ENCODE measurements at regions not wholly inside any gene's neighbourhood (a gene's known extent, or its start where the extent isn't known, plus 50 kb on each side); places are given as distances from the start of the nearest gene placed in this dataset.

DNA sequence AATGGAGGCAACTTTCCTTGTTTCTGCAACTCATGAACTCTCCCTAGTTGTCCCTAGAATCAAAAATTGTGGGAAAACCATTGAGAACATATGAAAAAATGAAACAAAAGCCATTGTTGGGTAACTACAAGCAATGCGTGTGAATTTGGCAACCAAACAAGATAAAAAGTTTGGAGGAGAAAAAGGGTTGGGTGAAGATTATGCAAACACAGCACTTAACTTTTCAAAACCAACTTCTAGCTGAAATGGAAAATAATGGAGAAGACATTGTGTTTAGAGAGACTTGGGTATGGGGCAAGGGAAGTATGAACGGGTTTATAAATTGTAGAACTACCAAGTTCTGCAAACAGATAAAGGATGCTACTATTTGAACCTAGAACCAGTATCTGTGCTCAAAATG is 89.0 kb upstream of the SVIL start:
- no peak for FAIRE-seq
- POLR2A ChIA-PET = no interaction called here
- CTCF ChIA-PET (ENCODE audit: low intra/inter-chr PET ratio, low total read pairs) = no interaction called here

DNA sequence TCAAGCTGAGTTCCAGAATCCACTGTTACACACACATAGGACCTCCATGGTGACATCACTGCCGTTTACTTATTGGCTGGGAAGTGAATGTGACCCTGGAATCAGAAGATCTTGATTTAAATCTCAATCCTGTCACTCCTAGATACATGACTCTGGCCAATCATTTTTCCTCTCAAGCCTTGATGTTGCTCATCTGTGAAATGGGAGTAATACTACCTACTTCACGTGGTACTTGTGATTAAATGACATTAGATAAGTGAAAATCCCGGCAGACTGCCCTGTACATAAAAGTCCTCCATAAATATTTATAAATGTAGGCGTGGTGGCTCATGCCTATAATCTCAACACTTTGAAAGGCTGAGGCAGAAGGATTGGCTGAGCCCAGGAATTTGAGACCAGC is 88.0 kb upstream of the SVIL start:
- Histone ChIP-seq H3K27ac (ENCODE audit: extremely low read length, insufficient read depth, low read length) (no peak overlapping the region), H4K20me1 (ENCODE audit: insufficient read depth, low read length) (no peaks in the 10 kb centered on the region), H3K79me2 (ENCODE audit: insufficient read depth, low read length) (peaks cover 10% of the 10 kb centered on the region), H3K27me3 (ENCODE audit: control insufficient read depth in 1 of 2, insufficient read depth in 2 of 2, low read length in 2 of 2) (no peaks in the 10 kb centered on the region), H3K4me3 (replicated peaks in 1 of 3; ENCODE audit: insufficient read depth in 1 of 3, low read depth in 2 of 3, low read length in 3 of 3) (no peak overlapping the region), H3K36me3 (replicated peaks in 1 of 2; ENCODE audit: control insufficient read depth in 1 of 2, insufficient read depth in 2 of 2, low read length in 2 of 2) (no peaks in the 10 kb centered on the region), H3K9me3 (ENCODE audit: low read length) (peaks cover 19% of the 10 kb centered on the region), H3K9ac (ENCODE audit: insufficient read depth, low read depth, low read length) (no peak overlapping the region), H2AFZ (ENCODE audit: low read length) (no peak overlapping the region), H3K4me1 (ENCODE audit: insufficient read depth, low read length) (peaks cover 9% of the 10 kb centered on the region), H3K4me2 (ENCODE audit: low read depth, low read length) (no peak overlapping the region)
- DNase-seq (ENCODE audit: low spot score) (no peak), FAIRE-seq (no peak), ATAC-seq (no peak)
- in situ Hi-C loops (cut with HindIII; ENCODE audit: extremely low pct_ligation_motif_present, low pct_unique_long_range_greater_than_20kb) = no loop called here
- peak; percentile 79 for TF ChIP-seq ZNF629 (CRISPR knock-in tag; conservative IDR thresholded peaks at IDR 0.05)
- TF ChIP-seq, protein P1, sequence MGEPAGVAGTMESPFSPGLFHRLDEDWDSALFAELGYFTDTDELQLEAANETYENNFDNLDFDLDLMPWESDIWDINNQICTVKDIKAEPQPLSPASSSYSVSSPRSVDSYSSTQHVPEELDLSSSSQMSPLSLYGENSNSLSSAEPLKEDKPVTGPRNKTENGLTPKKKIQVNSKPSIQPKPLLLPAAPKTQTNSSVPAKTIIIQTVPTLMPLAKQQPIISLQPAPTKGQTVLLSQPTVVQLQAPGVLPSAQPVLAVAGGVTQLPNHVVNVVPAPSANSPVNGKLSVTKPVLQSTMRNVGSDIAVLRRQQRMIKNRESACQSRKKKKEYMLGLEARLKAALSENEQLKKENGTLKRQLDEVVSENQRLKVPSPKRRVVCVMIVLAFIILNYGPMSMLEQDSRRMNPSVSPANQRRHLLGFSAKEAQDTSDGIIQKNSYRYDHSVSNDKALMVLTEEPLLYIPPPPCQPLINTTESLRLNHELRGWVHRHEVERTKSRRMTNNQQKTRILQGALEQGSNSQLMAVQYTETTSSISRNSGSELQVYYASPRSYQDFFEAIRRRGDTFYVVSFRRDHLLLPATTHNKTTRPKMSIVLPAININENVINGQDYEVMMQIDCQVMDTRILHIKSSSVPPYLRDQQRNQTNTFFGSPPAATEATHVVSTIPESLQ (CRISPR knock-in tag; conservative IDR thresholded peaks at IDR 0.05) = no peak
- intact Hi-C loops (cut with micrococcal nuclease; ENCODE audit: unreplicated experiment) = no loop called here
- WGBS (ENCODE audit: low lambda C conversion rate) = 78% methylated on average over 4 of the region's 4 CpGs
- CTCF ChIA-PET (ENCODE audit: low intra/inter-chr PET ratio, low total read pairs) = no interaction called here
- POLR2A ChIA-PET = no interaction called here
- BruUV-seq (replicated peaks) = no TSS peak

More for the DNA sequence above, 89.0 kb upstream of the SVIL start:
- peaks cover 10% of the 10 kb centered on the region for H3K79me2 ChIP-seq (ENCODE audit: insufficient read depth, low read length)
- peaks cover 19% of the 10 kb centered on the region for H3K9me3 ChIP-seq (ENCODE audit: low read length)
- TF ChIP-seq BORCS8-MEF2B (CRISPR knock-in tag; IDR thresholded peaks at IDR 0.05) = no peak
- peak in 1 of 2 experiments; percentile 38; a peak in 2 of 4 replicates for TF ChIP-seq MAFK (conservative IDR thresholded peaks at IDR 0.05 in 1 of 2, IDR thresholded peaks at IDR 0.05 in 1 of 2; ENCODE audit: low read length in 2 of 2)
- H3K4me2 ChIP-seq (ENCODE audit: low read depth, low read length) = no peak overlapping the region
- DNase-seq (ENCODE audit: low spot score) (no peak), ATAC-seq (no peak)
- H3K4me3 ChIP-seq (replicated peaks in 1 of 3; ENCODE audit: insufficient read depth in 1 of 3, low read depth in 2 of 3, low read length in 3 of 3) = no peak overlapping the region
- no peak overlapping the region for H2AFZ ChIP-seq (ENCODE audit: low read length)
- H4K20me1 ChIP-seq (ENCODE audit: insufficient read depth, low read length) = no peaks in the 10 kb centered on the region
- no peak overlapping the region for H3K27ac ChIP-seq (ENCODE audit: extremely low read length, insufficient read depth, low read length)
- 92% methylated on average over 2 of the region's 2 CpGs for WGBS (ENCODE audit: low lambda C conversion rate)
- no peaks in the 10 kb centered on the region for H3K27me3 ChIP-seq (ENCODE audit: control insufficient read depth in 1 of 2, insufficient read depth in 2 of 2, low read length in 2 of 2)
- H3K36me3 ChIP-seq (replicated peaks in 1 of 2; ENCODE audit: control insufficient read depth in 1 of 2, insufficient read depth in 2 of 2, low read length in 2 of 2) = no peaks in the 10 kb centered on the region
- no peak overlapping the region for H3K9ac ChIP-seq (ENCODE audit: insufficient read depth, low read depth, low read length)
- H3K4me1 ChIP-seq (ENCODE audit: insufficient read depth, low read length) = peaks cover 9% of the 10 kb centered on the region
- in situ Hi-C loops (cut with HindIII; ENCODE audit: extremely low pct_ligation_motif_present, low pct_unique_long_range_greater_than_20kb) (no loop called here), intact Hi-C loops (cut with micrococcal nuclease; ENCODE audit: unreplicated experiment) (no loop called here)
- no TSS peak for BruUV-seq (replicated peaks)
